HG03108 (cell line): ENCODE measurements at regions not wholly inside any gene's neighbourhood (a gene's known extent, or its start where the extent isn't known, plus 50 kb on each side); places are given as distances from the start of the nearest gene placed in this dataset.

Experiments
- ATAC-seq: cut with Tn5 transposase; IDR thresholded peaks from one replicate; pipeline ENCODE4 v1.9.1; 2021; ENCODE audit warnings: moderate library complexity; ENCODE audit not compliant: unreplicated experiment

DNA sequence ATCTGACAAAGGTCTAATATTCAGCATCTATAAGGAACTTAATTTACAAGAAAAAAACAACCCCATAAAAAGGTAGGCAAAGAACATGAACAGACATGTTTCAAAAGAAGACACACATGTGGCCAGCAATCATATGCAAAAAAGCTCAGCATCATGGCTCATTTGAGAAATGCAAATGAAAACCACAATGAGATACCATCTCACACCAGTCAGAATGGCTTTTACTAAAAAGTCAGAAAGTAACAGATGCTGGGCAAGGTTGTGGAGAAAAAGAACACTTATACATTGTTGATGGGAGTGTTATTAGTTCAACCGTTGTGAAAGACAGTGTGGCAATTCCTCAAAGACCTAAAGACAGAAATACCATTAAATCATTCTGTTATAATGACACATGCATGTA is 289.9 kb upstream of the MMS22L start:
- no peak for ATAC-seq

DNA sequence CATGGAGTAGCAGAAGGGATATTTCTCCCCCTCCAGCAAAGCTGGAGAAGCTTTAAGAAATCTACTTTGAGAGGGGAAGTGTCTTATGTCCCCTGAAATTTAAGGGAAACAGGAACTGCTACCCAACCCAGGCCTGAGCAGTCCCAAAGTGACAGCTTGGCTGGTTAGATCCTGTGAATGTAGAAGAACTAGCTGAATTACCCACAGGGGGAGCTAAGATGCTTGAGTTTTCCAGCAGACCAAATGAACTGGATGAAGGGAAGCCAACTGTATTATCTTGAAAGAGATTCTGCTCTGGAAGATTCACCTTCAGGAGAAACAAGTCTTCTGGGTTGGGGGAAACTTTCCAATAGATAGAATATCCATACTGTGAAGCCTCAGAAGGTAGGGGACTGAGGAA is 303.3 kb upstream of the MMS22L start:
- no peak for ATAC-seq

GRCh38 chr6:97591955-97592354 is 308.9 kb upstream of the MMS22L start:
- no peak for ATAC-seq

- ATAC-seq: no peak
Measured at GRCh38 chr6:97594844-97595243, 311.8 kb upstream of the MMS22L start.

- no peak for ATAC-seq
Measured at GRCh38 chr6:97621111-97621510, 338.1 kb upstream of the MMS22L start.

- no peak for ATAC-seq
Measured at GRCh38 chr6:97626671-97627441, 343.8 kb upstream of the MMS22L start.

GRCh38 chr6:97629180-97629579 is 346.2 kb upstream of the MMS22L start:
- ATAC-seq: no peak

GRCh38 chr6:97630604-97631003 is 347.6 kb upstream of the MMS22L start:
- no peak for ATAC-seq

- no peak for ATAC-seq
Measured at GRCh38 chr6:97632341-97632740, 349.3 kb upstream of the MMS22L start.

GRCh38 chr6:97639702-97640101 is 356.7 kb upstream of the MMS22L start:
- ATAC-seq: no peak

DNA sequence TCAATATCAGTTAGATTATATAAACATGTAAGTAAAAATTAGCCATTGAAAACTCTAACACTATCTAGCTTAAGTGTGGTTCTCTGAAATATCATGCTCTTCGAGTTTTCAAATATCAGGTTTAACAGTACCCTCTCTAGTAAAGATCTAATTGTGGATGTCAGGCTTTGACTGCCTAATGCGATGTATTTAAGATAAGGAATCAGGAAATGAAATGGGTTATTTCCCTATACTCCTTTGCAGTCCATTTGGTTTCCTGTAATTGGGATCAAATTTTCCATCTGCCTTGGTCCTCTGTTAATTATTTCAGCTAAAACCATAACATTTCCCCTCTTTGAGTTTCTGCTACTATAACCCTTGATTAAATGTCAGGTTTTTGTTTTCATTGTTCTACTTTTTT is 361.3 kb upstream of the MMS22L start:
- no peak for ATAC-seq

DNA sequence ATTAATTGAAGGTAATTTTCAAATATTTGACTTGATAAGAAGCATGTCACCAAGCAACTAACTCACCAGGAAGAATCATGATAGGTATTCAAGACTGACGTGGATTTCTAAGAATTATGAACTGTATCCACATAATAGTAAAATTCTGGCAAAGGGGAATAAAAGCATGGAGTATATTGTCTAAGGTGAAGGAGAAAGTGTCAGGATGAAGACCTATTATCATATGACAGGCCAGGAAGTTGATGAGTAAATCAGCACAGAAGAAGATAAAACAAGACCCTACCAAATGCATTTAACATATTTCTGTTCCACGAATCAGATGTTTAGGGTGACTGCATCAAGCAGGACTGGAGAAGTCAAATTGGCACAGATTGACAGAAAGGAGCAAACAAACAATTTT is 362.7 kb upstream of the MMS22L start:
- ATAC-seq: no peak

GRCh38 chr6:97653076-97653475 is 370.1 kb upstream of the MMS22L start:
- no peak for ATAC-seq

DNA sequence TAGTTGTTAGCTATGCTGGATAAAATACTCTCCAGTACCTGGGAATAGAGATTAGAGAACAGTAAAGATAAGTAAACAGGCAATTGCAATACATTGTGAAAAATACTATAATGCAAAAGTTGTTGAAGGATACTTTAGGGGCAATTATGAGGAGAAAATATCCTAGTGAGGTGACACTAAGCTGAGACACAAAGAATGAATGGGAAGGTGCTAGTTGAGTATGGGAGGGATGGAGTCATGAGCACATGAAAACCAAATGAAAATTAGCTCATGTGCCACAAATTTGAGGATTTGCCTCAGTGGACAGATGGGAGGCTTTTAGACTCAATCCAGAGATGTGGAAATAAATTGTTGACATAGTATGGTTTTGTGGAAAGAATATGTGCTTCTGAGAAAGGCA is 370.5 kb upstream of the MMS22L start:
- no peak for ATAC-seq

GRCh38 chr6:97654674-97655073 is 371.7 kb upstream of the MMS22L start:
- no peak for ATAC-seq

- no peak for ATAC-seq
Measured at GRCh38 chr6:97656236-97656635, 373.2 kb upstream of the MMS22L start.

DNA sequence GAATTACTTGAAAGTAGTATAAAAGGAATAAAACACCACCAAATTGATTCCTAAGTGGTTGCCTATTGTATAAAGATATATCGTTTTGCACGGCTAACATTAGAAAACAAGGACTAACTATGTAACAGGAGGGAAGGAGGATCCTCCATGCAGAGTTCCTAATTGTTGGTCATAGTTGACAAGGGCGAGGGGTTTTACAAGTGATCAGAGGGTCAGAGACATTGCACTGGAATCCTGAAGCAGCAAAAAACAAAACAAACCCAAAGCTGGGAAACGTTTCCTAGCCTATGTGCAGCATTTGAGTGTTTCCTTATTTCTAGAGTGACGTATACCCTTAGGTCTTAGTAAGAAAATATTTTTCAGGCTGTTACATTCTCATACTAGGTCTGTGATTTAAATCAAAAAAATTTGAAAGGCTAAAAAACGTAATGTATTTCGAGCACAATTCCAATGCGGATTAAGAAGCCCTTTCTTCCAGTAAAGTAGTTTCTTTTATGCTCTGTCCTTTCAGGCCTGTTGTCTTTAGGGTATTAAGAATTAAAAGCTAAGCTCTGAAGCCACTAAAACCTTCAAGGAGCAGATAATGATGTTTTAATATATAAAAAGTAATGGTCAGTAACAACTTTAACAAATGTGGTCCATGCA is 373.8 kb upstream of the MMS22L start:
- no peak for ATAC-seq

- no peak for ATAC-seq
Measured at GRCh38 chr6:97658090-97658489, 375.1 kb upstream of the MMS22L start.

GRCh38 chr6:97663252-97663651 is 380.2 kb upstream of the MMS22L start:
- ATAC-seq: no peak

- no peak for ATAC-seq
Measured at GRCh38 chr6:97665446-97665845, 382.4 kb upstream of the MMS22L start.

DNA sequence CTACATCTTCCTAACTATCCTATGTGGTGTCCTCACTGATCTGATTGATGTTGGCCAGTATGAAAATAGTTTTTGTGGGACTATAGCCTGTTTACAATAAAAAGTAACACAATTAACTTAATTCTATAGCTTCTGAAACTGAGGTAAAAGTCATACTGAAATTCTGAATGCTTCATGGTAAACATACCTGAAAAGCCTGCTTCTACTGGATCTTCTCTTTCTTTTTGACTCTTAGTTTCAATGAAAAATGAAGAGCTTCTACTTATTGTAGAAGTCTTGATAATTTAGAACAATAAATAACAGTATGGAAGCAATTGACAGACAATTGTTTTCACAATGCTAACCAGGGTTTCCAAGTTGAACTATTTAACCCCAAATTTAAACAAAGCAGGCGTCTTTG is 383.9 kb upstream of the MMS22L start:
- ATAC-seq: no peak

DNA sequence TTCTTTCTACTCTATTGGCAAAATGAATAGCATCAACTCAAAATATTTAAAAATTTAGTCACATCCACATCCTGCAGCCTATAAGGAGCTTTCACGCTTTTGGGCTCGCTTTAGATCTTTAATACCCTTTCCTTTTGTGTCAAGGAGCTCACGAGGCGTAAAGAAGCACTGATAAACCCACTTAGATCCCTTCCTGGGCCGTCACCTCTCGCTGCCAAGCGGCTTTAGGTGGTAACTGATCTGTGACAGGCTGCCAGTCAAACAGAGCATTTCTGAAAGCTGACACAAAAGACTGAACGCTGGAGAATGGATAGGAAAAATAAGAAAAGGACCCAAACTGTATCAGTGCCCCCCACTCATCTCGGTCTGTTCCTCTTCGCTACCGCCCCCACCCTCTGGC is 385.7 kb upstream of the MMS22L start:
- peak; percentile 30 for ATAC-seq
